ENCODE measurements at regions not wholly inside any gene's neighbourhood (a gene's known extent, or its start where the extent isn't known, plus 50 kb on each side); places are given as distances from the start of the nearest gene placed in this dataset.

DNA sequence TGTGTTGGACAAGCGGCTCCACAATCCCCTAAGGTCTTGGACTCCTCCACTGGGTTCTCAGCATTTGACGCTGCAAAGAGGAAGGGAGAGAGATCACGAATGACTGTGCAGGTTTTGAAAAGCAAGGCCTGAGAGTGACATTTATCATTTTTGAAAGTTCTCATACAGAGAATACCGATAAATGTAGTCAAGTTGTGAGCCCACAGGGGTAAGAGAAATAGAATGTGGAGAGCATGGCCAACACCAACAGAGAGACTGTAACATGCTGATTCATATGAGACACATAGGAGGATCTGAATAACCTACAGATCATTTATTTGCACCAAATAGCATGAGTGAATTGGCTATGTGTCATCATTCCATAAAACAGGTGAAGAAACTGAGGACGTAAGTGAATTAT is 230.5 kb upstream of the MBL2 start:
- no peak for TF ChIP-seq EZH2 (IDR thresholded peaks at IDR 0.05; ENCODE audit: borderline replicate concordance, low read length)
- TF ChIP-seq, protein P1, sequence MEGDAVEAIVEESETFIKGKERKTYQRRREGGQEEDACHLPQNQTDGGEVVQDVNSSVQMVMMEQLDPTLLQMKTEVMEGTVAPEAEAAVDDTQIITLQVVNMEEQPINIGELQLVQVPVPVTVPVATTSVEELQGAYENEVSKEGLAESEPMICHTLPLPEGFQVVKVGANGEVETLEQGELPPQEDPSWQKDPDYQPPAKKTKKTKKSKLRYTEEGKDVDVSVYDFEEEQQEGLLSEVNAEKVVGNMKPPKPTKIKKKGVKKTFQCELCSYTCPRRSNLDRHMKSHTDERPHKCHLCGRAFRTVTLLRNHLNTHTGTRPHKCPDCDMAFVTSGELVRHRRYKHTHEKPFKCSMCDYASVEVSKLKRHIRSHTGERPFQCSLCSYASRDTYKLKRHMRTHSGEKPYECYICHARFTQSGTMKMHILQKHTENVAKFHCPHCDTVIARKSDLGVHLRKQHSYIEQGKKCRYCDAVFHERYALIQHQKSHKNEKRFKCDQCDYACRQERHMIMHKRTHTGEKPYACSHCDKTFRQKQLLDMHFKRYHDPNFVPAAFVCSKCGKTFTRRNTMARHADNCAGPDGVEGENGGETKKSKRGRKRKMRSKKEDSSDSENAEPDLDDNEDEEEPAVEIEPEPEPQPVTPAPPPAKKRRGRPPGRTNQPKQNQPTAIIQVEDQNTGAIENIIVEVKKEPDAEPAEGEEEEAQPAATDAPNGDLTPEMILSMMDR (IDR thresholded peaks at IDR 0.05; ENCODE audit: low read length) = no peak

Data from OCI-LY1 (cell line).